HEK293T (cell line): ENCODE measurements at regions not wholly inside any gene's neighbourhood (a gene's known extent, or its start where the extent isn't known, plus 50 kb on each side); places are given as distances from the start of the nearest gene placed in this dataset.

Experiments used
- BHLHE40 ChIP-seq: fragments of 450-650 bp; IDR thresholded peaks from 2 replicates; pipeline ENCODE4 v1.6.1; 2016; ENCODE audit warnings: mild to moderate bottlenecking, moderate library complexity, borderline replicate concordance
- CTBP1 ChIP-seq: fragments of 450-650 bp; IDR thresholded peaks from 2 replicates; pipeline ENCODE4 v1.6.1; 2016; ENCODE audit warnings: borderline replicate concordance
- FOXK2 ChIP-seq: fragments of 450-650 bp; IDR thresholded peaks from 2 replicates; pipeline ENCODE4 v1.6.1; 2016; ENCODE audit warnings: mild to moderate bottlenecking
- FOXM1 ChIP-seq: fragments of 450-650 bp; IDR thresholded peaks from 2 replicates; pipeline ENCODE4 v1.6.1; 2017; ENCODE audit warnings: mild to moderate bottlenecking, borderline replicate concordance
- HDGF ChIP-seq: fragments of 450-650 bp; IDR thresholded peaks from 2 replicates; pipeline ENCODE4 v1.6.1; 2017; ENCODE audit warnings: antibody characterized with exemption, borderline replicate concordance
- LEF1 ChIP-seq: fragments of 450-650 bp; IDR thresholded peaks from 2 replicates; pipeline ENCODE4 v1.6.1; 2017; ENCODE audit warnings: mild to moderate bottlenecking, borderline replicate concordance
- SP1 ChIP-seq: fragments of 450-650 bp; IDR thresholded peaks from 2 replicates; pipeline ENCODE4 v1.6.1; 2017
- SUZ12 ChIP-seq: fragments of 450-650 bp; IDR thresholded peaks from 2 replicates; pipeline ENCODE4 v1.6.1; 2016; ENCODE audit warnings: mild to moderate bottlenecking

DNA sequence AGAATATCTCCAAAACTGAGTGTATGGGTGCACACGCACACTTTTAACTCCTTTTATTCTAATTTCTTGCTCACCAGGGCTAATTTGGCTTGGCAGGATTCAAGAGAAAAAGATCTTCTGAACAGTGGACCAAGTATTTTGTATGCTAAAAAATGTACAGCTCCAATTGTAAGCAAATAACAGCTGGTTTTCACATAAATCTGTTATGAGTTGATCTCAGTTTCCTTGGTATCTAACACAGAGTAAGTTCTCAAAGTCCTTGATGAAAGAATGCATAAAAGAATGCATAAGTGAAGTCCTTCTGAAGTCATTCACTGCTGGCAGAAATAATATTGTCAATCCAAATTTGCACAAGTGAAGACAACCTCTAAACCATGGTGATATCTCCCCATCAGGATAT, 213.0 kb downstream of the OMA1 start:
- TF ChIP-seq FOXK2, result no peak
- no peak for TF ChIP-seq CTBP1
- no peak for TF ChIP-seq SP1
- no peak for TF ChIP-seq FOXM1
- no peak for TF ChIP-seq BHLHE40
- TF ChIP-seq HDGF, result no peak
- TF ChIP-seq SUZ12, result no peak
- no peak for TF ChIP-seq LEF1
